CD4-positive, alpha-beta T cell treated with Interleukin-15 for 1 hour (primary cell): ENCODE measurements at regions not wholly inside any gene's neighbourhood (a gene's known extent, or its start where the extent isn't known, plus 50 kb on each side); places are given as distances from the start of the nearest gene placed in this dataset.
"Not testable (repeated sequence)": the region's sequence is repeated elsewhere in the genome, so short reads cannot be mapped to it uniquely, and the experiment has no call there.

Experiments
- DNase-seq: peaks from one replicate; pipeline ENCODE4 v3.0.0-alpha.2; 2020

GRCh38 chr11:38130514-38130913 lies 1532.5 kb upstream of the RAG2 start:
- no peak for DNase-seq

DNA sequence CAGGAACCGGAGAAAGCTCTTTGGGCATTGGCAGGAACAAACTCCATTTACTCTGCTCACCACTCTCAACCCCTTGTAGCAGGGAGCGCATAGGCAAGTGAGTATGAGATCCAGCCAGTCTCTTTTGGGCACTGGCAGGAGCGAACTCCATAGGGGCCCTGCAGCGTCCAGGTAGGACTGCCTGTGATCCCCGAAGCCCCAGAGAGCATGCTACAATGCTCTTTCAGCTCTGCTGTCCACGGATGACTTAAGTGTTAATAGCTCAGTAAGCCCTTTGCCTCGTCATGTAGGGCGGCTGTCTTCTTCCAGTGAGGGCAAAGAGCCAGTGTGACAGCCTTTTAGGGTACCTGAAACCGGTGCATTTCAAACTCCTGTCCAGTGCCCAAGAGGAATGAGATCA lies 1525.6 kb upstream of the RAG2 start:
- DNase-seq = no peak

DNA sequence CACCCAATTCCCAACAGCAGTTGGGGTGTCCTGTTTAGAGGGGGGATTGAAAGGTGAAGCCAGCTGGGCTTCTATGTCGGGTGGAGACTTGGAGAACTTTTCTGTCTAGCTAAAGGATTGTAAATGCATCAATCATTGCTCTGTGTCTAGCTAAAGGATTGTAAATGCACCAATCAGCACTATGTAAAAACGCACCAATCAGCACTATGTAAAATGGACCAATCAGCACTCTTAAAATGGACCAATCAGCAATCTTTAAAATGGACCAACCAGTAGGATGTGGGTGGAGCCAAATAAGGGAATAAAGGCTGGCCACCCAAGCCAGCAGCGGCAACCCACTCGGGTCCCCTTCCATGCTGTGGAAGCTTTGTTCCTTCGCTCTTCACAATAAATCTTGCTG lies 1518.6 kb upstream of the RAG2 start:
- not testable (repeated sequence) for DNase-seq

DNA sequence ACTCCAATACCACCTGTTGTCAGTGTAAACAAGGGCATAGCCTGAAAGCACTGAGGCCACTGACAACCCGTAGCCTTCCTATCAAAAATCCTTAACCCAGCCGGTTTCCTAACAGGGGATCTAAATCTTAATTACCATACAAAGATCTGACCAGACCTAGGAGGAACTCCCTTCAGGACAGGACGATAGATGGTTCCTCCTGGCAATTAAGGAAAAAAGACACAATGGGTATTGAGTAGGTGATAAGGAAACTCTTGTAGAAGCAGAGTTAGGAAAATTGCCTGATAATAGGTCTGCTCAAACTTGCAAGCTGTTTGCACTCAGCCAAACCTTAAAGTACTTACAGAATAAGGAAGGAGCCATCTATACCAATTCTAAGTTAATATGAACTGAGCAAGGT lies 1517.3 kb upstream of the RAG2 start:
- DNase-seq = not testable (repeated sequence)

- no peak for DNase-seq
These were observed 1502.9 kb upstream of the RAG2 start for GRCh38 chr11:38100836-38101462.

GRCh38 chr11:38095268-38095667 lies 1497.2 kb upstream of the RAG2 start:
- DNase-seq = no peak

DNA sequence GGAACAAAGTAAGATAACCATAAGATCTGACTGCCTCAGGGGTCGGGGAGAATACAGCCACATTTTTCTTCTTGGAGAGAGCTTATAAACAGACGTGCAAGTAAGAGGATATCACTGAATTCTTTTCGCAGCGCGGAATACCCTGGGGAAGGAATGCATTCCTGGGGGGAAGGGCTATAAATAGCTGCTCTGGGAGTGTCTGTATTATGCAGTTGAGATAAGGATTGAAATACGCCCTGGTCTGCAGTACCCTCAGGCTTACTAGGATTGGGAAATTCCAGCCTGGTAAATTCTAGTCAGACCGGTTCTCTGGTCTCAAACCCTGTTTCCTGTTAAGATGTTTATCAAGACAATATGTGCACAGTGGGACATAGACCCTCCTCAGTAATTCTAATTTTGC lies 1491.7 kb upstream of the RAG2 start:
- no peak for DNase-seq

GRCh38 chr11:38060920-38061319 lies 1462.9 kb upstream of the RAG2 start:
- DNase-seq = no peak

DNA sequence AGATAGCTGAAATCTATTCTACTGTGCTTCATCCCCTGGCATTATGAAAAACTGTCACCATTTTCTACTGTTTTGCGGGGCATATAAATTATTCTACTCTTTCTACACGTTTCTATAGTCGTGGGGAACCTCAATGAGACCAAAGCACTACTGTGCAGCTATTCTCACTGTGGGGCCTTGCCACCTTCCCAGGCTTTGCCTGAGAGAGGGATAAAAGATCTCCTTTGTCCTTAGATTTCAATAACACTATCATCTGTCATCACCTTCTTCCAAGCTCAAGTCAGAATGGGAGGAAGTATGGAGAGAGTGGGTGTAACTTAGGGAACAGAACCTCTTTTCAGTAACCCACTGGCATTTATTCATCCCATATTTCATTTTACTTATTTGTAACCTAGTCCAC lies 1462.1 kb upstream of the RAG2 start:
- DNase-seq = no peak

GRCh38 chr11:38046571-38047135 lies 1448.6 kb upstream of the RAG2 start:
- DNase-seq = no peak

- DNase-seq = no peak
These were observed 1445.0 kb upstream of the RAG2 start for GRCh38 chr11:38043060-38043459.

- no peak for DNase-seq
These were observed 1440.7 kb upstream of the RAG2 start for GRCh38 chr11:38038777-38039176.

DNA sequence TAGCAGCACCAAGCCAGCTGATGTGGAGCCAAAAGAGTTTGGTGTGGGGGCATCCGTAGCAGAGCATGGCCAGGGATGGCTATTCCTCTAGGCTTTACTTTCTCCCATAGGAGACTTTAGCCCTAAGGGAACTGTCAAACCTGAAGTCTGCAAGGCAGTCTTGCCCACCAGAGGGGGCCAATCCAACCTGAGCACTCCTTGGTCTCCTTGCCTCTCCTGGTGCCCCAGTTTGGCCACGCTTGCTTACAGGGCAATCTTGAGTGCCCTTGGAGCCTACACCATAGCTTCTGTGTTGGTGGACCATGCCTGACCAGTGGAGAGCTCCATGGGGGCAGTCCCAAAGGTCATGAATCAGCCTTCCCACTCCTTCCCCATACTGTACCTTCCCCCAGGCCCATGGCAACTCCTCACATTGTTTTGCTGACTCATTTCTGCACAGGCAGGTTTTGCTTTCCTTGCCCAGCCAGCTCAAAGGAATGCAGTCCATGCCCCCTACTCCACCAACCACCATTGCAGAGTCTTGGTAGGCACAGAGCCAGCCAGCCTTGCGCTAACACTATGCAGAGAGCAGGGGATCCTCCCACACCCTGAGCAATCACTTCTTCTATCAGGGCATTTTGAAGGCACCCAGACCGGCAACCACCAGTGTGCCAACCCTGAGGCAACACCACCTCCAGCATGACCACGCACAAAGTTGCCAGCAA lies 1421.2 kb upstream of the RAG2 start:
- DNase-seq = no peak

GRCh38 chr11:38014405-38014804 lies 1416.4 kb upstream of the RAG2 start:
- no peak for DNase-seq

- DNase-seq = no peak
These were observed 1415.1 kb upstream of the RAG2 start for GRCh38 chr11:38013157-38013556.

- DNase-seq = no peak
These were observed 1413.5 kb upstream of the RAG2 start for GRCh38 chr11:38011496-38011895.

DNA sequence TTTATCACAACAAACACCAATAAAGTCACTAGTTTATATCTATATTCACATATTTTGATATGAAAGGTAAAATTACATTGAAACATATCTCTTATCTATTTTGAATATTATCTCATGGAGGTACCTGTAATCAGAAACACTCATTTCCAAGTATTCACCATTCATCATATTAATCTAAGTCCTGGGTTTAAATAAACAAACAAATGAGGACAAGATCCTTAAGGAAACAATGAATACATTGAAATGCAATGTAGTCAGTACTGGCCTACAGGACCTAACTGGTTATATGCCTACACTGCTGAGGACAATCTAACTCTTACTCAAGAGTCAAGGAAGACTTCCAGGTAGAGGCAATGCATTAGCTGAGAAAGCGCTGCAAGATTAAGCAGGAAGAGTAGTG lies 1411.9 kb upstream of the RAG2 start:
- no peak for DNase-seq

DNA sequence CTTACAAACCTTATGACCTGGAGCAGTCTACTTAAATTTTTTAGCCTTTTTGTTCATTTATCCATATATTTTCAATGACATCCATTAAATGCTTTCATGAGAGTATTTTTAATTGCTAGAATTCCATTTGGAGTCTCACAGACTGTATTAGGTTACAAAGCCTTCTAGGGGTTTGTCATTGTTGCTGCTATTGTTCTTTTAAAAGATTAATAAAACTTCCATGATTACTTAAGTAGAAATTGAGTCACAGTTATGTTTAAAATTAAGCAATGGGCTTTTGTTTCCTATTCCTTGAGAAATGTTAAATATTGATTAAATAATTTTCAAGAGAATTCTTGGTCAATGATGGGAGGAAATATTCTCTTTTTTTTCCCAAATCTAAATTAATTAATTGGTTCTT lies 1408.4 kb upstream of the RAG2 start:
- no peak for DNase-seq

DNA sequence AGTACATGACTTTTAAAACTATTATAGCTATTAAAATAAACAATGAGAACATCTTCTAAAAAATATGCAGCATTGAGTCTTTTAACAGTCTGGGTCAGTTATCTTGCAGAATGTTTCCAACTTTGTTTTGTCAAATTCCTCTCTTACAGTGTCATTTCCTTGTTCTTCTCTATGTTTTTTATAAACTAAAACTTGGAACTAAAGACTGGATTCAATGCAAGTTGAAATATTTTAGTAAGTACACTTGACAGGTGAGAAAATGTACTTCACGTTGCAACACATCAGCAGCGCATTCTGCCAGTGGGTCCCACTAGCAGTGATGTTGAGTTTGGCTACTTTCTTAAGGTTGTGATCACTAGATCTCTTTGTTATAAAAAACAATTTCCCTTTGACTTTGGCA lies 1407.6 kb upstream of the RAG2 start:
- no peak for DNase-seq

- DNase-seq = no peak
These were observed 1401.1 kb upstream of the RAG2 start for GRCh38 chr11:37999171-37999570.

GRCh38 chr11:37995886-37996285 lies 1397.8 kb upstream of the RAG2 start:
- no peak for DNase-seq

DNA sequence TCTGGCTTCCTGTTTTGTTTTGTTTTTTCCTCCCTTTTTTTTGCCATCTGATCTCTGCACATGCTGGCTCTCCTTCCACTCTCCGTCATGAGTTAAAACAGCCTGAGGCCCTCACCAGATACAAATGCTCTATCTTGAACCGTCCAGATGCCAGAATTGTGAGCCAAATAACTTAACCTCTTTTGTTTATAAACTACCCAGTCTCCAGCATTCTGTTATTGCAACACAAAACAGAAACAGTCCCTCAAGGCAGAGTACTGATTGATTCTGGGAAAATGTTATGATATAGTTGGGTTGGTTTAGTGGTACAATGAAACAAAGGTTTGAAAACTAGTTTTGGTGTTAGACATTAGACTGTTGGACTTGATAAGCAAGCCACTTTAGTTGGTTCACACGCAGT lies 1390.0 kb upstream of the RAG2 start:
- no peak for DNase-seq

DNA sequence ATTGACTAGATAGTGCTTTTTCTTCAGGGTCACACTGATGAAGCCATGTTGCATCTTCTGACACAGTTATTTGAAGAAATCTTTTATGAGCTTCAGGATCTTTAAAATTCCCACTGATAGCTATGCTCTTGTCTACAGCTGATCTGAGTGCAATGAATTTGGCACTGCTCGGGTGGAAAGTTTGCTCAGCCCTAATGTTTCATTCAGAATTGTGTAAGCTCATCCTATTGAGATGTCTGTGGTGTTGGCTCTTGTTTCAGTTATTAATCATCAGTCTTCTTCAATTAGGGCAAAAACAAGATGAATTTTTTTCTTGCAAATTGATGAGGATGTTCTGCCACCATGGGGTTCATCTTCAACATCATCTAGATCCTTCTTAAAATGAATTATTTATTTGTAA lies 1387.0 kb upstream of the RAG2 start:
- no peak for DNase-seq

DNA sequence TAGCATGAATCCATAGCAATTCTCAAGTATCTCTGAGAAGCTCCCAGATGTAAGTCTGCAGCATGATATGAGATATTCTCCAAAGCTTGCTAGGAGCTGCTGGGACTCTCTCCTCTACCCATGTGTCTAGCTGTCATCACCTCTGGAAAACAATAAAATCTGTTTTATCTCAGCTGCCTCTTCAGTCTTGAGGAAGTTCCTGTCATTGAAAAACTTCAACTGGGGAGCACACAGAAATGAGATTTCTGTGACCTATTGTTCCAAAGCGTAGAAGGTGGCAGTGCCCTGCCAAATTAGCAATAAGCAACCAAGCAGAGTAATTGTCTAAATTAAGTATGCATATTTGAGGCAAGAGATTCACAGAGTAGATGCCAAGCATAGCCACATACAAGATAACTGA lies 1380.6 kb upstream of the RAG2 start:
- DNase-seq = no peak

GRCh38 chr11:37973941-37974340 lies 1375.9 kb upstream of the RAG2 start:
- DNase-seq = no peak
